SU-DHL-6 (cell line): ENCODE measurements at regions not wholly inside any gene's neighbourhood (a gene's known extent, or its start where the extent isn't known, plus 50 kb on each side); places are given as distances from the start of the nearest gene placed in this dataset.

Source experiments
- H2AFZ ChIP-seq: fragments of 200-600 bp; sonication (generic); 2 replicates; pipeline ENCODE4 v1.6.1; 2014; ENCODE audit warnings: low read depth, mild to moderate bottlenecking, moderate library complexity, mixed read lengths, antibody characterized with exemption, low read length; ENCODE audit not compliant: severe bottlenecking
- H3F3A ChIP-seq: fragments of 200-600 bp; shearing (Covaris generic); 2 replicates; pipeline ENCODE4 v1.6.0; 2016; ENCODE audit warnings: antibody characterized with exemption, mild to moderate bottlenecking; ENCODE audit not compliant: insufficient read depth
- H3K27ac ChIP-seq: fragments of 200-600 bp; sonication (generic); 2 replicates; pipeline ENCODE4 v1.5.1; 2016; ENCODE audit warnings: low read depth, mild to moderate bottlenecking, low read length, moderate library complexity, mixed read lengths
- H3K27me3 ChIP-seq: fragments of 200-600 bp; sonication (generic), shearing (Covaris generic); 2 replicates; pipeline ENCODE4 v1.6.0; 2014; ENCODE audit warnings: mild to moderate bottlenecking, low read length
- H3K36me3 ChIP-seq: fragments of 200-600 bp; sonication (generic); 2 replicates; pipeline ENCODE4 v1.6.1; 2014; ENCODE audit warnings: mild to moderate bottlenecking, low read length, mixed read lengths
- H3K4me2 ChIP-seq: fragments of 300-600, 200-600 bp; shearing (Covaris generic), sonication (generic); 2 replicates; pipeline ENCODE4 v1.6.0; 2014; ENCODE audit warnings: low read length, low read depth, mild to moderate bottlenecking; ENCODE audit not compliant: poor library complexity, severe bottlenecking
- H3K4me3 ChIP-seq: fragments of 200-600 bp; sonication (generic); 2 replicates; pipeline ENCODE4 v1.5.1; 2014; ENCODE audit warnings: antibody characterized with exemption, low read length, mild to moderate bottlenecking, mixed read lengths; ENCODE audit not compliant: insufficient read depth, poor library complexity, severe bottlenecking
- H3K79me2 ChIP-seq: fragments of 200-600 bp; sonication (generic); 2 replicates; pipeline ENCODE4 v1.6.1; 2014; ENCODE audit warnings: mild to moderate bottlenecking, low read length, moderate library complexity; ENCODE audit not compliant: insufficient read depth
- H3K9ac ChIP-seq: fragments of 200-600 bp; sonication (generic); 2 replicates; pipeline ENCODE4 v1.7.0; 2014; ENCODE audit warnings: mild to moderate bottlenecking, low read length
- H3K9me2 ChIP-seq: fragments of 200-600 bp; sonication (generic); replicated peaks from 2 replicates; pipeline ENCODE4 v1.6.1; 2014; ENCODE audit warnings: low read length; ENCODE audit not compliant: insufficient read depth
- H3K9me3 ChIP-seq: fragments of 200-600 bp; sonication (generic); 2 replicates; pipeline ENCODE4 v1.6.1; 2014; ENCODE audit warnings: low read length, mixed read lengths; ENCODE audit not compliant: insufficient read depth
- H4K20me1 ChIP-seq: fragments of 200-600 bp; sonication (generic); 2 replicates; pipeline ENCODE4 v1.6.1; 2014; ENCODE audit warnings: low read depth, mild to moderate bottlenecking, antibody characterized with exemption, low read length, moderate library complexity, mixed read lengths
- EZH2phosphoT487 ChIP-seq: fragments of 200-600 bp; sonication (generic), shearing (Covaris generic); conservative IDR thresholded peaks from 2 replicates; pipeline ENCODE4 v1.6.1; 2018; ENCODE audit warnings: mild to moderate bottlenecking, antibody characterized with exemption, low read length, moderate library complexity, mixed read lengths
- TF ChIP-seq, protein P1 (sequence below): fragments of 200-600 bp; sonication (generic); IDR thresholded peaks from one replicate; pipeline ENCODE4 v1.5.1; 2017; ENCODE audit warnings: antibody characterized with exemption, mild to moderate bottlenecking, low read length, moderate library complexity; ENCODE audit not compliant: insufficient read depth, poor library complexity, severe bottlenecking

DNA sequence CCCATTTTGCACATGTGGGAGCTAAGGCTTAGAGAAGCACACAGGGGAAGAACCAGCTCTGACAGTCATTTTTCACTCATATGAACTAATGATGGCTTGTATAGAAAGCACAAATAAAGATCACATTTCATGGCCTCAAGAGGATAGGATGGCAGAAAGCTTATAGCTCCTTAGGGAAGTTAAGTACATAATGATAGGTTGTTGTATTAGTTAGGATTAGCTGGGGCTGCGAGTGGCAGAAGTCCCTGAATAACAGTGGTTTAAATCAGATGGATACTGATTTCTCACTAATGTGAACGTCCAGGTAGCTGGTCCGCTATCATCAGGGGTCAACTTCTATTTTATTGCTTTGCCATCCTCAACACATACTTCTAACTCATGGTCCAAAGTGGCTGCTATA lies 284.0 kb downstream of the RPS6KC1 start:
- no peaks in the 10 kb centered on the region for H3F3A ChIP-seq
- no peaks in the 10 kb centered on the region for H3K9me3 ChIP-seq
- H3K9ac ChIP-seq, result no peak overlapping the region
- TF ChIP-seq, protein P1, sequence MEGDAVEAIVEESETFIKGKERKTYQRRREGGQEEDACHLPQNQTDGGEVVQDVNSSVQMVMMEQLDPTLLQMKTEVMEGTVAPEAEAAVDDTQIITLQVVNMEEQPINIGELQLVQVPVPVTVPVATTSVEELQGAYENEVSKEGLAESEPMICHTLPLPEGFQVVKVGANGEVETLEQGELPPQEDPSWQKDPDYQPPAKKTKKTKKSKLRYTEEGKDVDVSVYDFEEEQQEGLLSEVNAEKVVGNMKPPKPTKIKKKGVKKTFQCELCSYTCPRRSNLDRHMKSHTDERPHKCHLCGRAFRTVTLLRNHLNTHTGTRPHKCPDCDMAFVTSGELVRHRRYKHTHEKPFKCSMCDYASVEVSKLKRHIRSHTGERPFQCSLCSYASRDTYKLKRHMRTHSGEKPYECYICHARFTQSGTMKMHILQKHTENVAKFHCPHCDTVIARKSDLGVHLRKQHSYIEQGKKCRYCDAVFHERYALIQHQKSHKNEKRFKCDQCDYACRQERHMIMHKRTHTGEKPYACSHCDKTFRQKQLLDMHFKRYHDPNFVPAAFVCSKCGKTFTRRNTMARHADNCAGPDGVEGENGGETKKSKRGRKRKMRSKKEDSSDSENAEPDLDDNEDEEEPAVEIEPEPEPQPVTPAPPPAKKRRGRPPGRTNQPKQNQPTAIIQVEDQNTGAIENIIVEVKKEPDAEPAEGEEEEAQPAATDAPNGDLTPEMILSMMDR, result no peak
- no peak for TF ChIP-seq EZH2phosphoT487
- H3K27me3 ChIP-seq, result no peaks in the 10 kb centered on the region
- H3K4me3 ChIP-seq, result no peak overlapping the region
- H3K27ac ChIP-seq, result no peak overlapping the region
- no peaks in the 10 kb centered on the region for H3K79me2 ChIP-seq
- H2AFZ ChIP-seq, result no peak overlapping the region
- H3K4me2 ChIP-seq, result no peak overlapping the region
- no peaks in the 10 kb centered on the region for H4K20me1 ChIP-seq
- no peaks in the 10 kb centered on the region for H3K9me2 ChIP-seq
- no peaks in the 10 kb centered on the region for H3K36me3 ChIP-seq

DNA sequence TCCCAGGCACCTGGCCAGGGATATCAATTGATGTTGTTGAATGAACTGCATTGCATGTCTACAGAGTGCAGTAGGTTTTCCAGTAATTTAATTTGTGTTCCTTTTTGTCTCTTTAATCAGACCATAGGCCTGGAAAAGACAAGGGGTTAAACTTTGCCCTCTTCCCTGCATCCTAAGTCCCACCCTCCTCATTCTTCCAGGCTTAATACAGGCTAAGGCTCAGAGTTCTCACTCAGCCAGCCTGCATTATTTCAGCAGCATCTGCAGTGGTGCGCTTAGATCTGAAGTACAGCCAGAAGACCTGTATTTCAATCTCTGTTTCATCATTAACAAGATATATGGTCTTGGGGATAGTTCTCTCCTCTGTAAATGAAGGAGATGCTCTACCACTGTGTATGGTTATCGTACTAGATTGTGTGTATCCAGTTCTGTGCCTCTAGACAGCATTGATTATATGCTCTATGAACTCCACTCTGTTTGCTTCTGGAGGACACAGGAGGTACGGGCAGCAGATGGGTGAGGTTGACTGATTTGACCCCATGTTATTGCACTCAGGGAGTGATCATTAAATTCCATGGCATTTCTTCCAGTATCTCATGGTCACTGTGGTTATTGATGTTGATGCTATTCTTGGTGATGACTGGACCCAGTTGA lies 286.1 kb downstream of the RPS6KC1 start:
- no peak overlapping the region for H3K4me2 ChIP-seq
- H3K27me3 ChIP-seq, result no peaks in the 10 kb centered on the region
- no peak overlapping the region for H3K4me3 ChIP-seq

DNA sequence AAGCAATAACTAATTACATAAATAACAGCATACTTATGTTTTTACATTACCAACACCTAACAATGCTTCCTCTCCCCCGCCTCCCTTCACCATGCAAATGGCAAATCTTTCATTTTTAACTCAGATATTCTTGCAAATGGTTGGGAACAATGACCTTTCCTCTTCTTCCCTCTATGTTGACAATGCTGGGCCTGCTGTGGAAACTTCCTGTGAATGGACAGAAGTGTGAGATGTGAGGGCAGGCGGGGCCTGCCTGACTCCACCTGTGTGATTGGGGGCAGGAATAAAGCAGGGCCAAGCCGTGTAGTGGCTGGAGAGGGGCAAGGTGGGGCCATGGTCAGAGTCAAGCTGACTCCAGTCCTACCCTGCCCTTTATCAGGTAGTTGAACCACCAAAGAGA lies 289.6 kb downstream of the RPS6KC1 start:
- Histone ChIP-seq H3K36me3 (no peaks in the 10 kb centered on the region), H3K9me3 (no peaks in the 10 kb centered on the region), H3K27me3 (no peaks in the 10 kb centered on the region), H2AFZ (no peak overlapping the region), H3K4me3 (no peak overlapping the region), H3K9ac (no peak overlapping the region), H3K4me2 (no peak overlapping the region), H3K9me2 (no peaks in the 10 kb centered on the region), H4K20me1 (no peaks in the 10 kb centered on the region), H3K27ac (no peak overlapping the region), H3K79me2 (no peaks in the 10 kb centered on the region), H3F3A (no peaks in the 10 kb centered on the region)
- no peak for TF ChIP-seq EZH2phosphoT487

More for the DNA sequence above, 286.1 kb downstream of the RPS6KC1 start:
- H3K79me2 ChIP-seq, result no peaks in the 10 kb centered on the region
- H3K9ac ChIP-seq, result no peak overlapping the region
- H3K27ac ChIP-seq, result no peak overlapping the region
- H3K36me3 ChIP-seq, result no peaks in the 10 kb centered on the region
- H2AFZ ChIP-seq, result no peak overlapping the region
- TF ChIP-seq, protein P1, result no peak
- TF ChIP-seq EZH2phosphoT487, result no peak
- no peaks in the 10 kb centered on the region for H3K9me2 ChIP-seq
- no peaks in the 10 kb centered on the region for H3F3A ChIP-seq
- H3K9me3 ChIP-seq, result no peaks in the 10 kb centered on the region
- H4K20me1 ChIP-seq, result no peaks in the 10 kb centered on the region

DNA sequence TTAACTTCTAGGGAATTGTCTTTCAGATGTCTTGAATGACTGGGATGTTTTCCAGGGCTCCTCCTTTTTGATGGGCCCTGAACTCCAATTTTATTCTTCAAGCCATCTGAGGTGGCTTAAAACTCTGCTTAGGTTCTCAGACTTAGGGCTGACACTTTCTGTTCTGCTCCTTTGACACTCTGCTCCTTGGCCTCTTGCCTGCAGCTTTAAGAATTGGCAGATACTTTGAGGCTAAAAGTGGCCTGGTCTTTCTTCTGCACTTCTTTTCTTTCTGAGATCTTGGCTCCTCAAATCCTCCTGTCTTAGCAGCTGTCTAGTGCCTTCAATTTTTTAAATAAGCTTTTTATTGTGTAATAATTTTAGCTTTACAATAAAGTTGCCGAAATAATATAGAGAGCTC lies 294.6 kb downstream of the RPS6KC1 start:
- Histone ChIP-seq H3K27ac (no peak overlapping the region), H2AFZ (no peak overlapping the region), H3K4me3 (no peak overlapping the region), H3K36me3 (no peaks in the 10 kb centered on the region), H4K20me1 (no peaks in the 10 kb centered on the region), H3K9ac (no peak overlapping the region), H3K4me2 (no peak overlapping the region), H3K27me3 (no peaks in the 10 kb centered on the region), H3K9me3 (no peaks in the 10 kb centered on the region), H3F3A (no peaks in the 10 kb centered on the region), H3K79me2 (no peaks in the 10 kb centered on the region), H3K9me2 (no peaks in the 10 kb centered on the region)
- no peak for TF ChIP-seq EZH2phosphoT487
- TF ChIP-seq, protein P1, result no peak
